SK-N-SH (cell line): ENCODE measurements at regions not wholly inside any gene's neighbourhood (a gene's known extent, or its start where the extent isn't known, plus 50 kb on each side); places are given as distances from the start of the nearest gene placed in this dataset.

ENCODE experiments used
- CTCF ChIA-PET: fragments of 300-600, 350-600 bp; formaldehyde crosslinking; extraction: SDS; loops from one replicate; lab custom pipeline; 2021; lab: Yijun Ruan, JAX
- POLR2A ChIA-PET: fragments of 350-600 bp; sonication (Branson Sonifier 250); formaldehyde crosslinking; extraction: SDS; loops from one replicate; lab custom pipeline; 2020; ENCODE audit warnings: antibody characterized with exemption, inconsistent platforms; lab: Yijun Ruan, JAX
- DNase-seq: peaks from one replicate; pipeline ENCODE4 v3.0.0; 2012
- H2AFZ ChIP-seq: fragments of 200-600 bp; sonication (generic); 2 replicates; pipeline ENCODE4 v1.8.1; 2016; ENCODE audit warnings: antibody characterized with exemption, mild to moderate bottlenecking, low read depth
- H3F3A ChIP-seq: fragments of 200-600 bp; sonication (generic); replicated peaks from 2 replicates; pipeline ENCODE3; 2016; ENCODE audit warnings: antibody characterized with exemption, mild to moderate bottlenecking; ENCODE audit not compliant: insufficient read depth
- H3K27ac ChIP-seq, 2 experiments: fragments of 200-500 bp in 1 of 2; fragments of 200-600 bp in 1 of 2; sonication (Bioruptor generic) in 1 of 2; sonication (generic), shearing (Covaris generic) in 1 of 2; 2 replicates each; pipeline versions ENCODE4 v1.5.1 to v1.6.1; 2014 to 2016; ENCODE audit warnings: low read depth in 2 of 2, inconsistent platforms in 1 of 2, low read length in 1 of 2, mild to moderate bottlenecking in 1 of 2, mixed read lengths in 1 of 2
- H3K27me3 ChIP-seq: fragments of 200-600 bp; sonication (generic), shearing (Covaris generic); 2 replicates; pipeline ENCODE4 v1.6.1; 2016; ENCODE audit warnings: mixed run types; ENCODE audit not compliant: insufficient read depth
- H3K36me3 ChIP-seq, 2 experiments: fragments of 200-500 bp in 1 of 2; fragments of 200-600 bp in 1 of 2; sonication (Bioruptor generic) in 1 of 2; sonication (generic) in 1 of 2; replicated peaks in 1 of 2; 2 replicates each; pipeline versions ENCODE3 to v1.5.1; 2014 to 2016; ENCODE audit warnings: low read length in 1 of 2, mild to moderate bottlenecking in 1 of 2; ENCODE audit not compliant: insufficient read depth in 2 of 2, control insufficient read depth in 1 of 2
- H3K4me1 ChIP-seq, 2 experiments: fragments of 200-500 bp in 1 of 2; fragments of 200-600 bp in 1 of 2; sonication (Bioruptor generic) in 1 of 2; sonication (generic), shearing (Covaris generic) in 1 of 2; 2 replicates each; pipeline versions ENCODE4 v1.5.1 to v1.6.1; 2014 to 2016; ENCODE audit warnings: low read depth in 1 of 2, low read length in 1 of 2, mixed run types in 1 of 2; ENCODE audit not compliant: insufficient read depth in 2 of 2, control insufficient read depth in 1 of 2
- H3K4me2 ChIP-seq: fragments of 200-600 bp; sonication (generic), shearing (Covaris generic); 2 replicates; pipeline ENCODE4 v1.6.1; 2017; ENCODE audit warnings: mixed run types
- H3K4me3 ChIP-seq, 2 experiments: fragments of 200-500 bp in 1 of 2; fragments of 200-600 bp in 1 of 2; sonication (Bioruptor generic) in 1 of 2; sonication (generic), shearing (Covaris generic) in 1 of 2; 2 replicates each; pipeline versions ENCODE4 v1.5.1 to v1.8.1; 2014 to 2016; ENCODE audit warnings: low read depth in 2 of 2, inconsistent platforms in 1 of 2, low read length in 1 of 2, mild to moderate bottlenecking in 1 of 2, mixed read lengths in 1 of 2, moderate library complexity in 1 of 2
- H3K79me2 ChIP-seq: fragments of 200-600 bp; sonication (generic); 2 replicates; pipeline ENCODE4 v1.8.1; 2017; ENCODE audit warnings: mild to moderate bottlenecking; ENCODE audit not compliant: insufficient read depth
- H3K9ac ChIP-seq: fragments of 200-600 bp; sonication (generic); 2 replicates; pipeline ENCODE4 v1.6.1; 2017; ENCODE audit warnings: mixed run types
- H3K9me2 ChIP-seq: fragments of 200-600 bp; sonication (generic); 2 replicates; pipeline ENCODE4 v1.6.1; 2017; ENCODE audit warnings: mixed run types
- H3K9me3 ChIP-seq: fragments of 200-600 bp; sonication (generic); 2 replicates; pipeline ENCODE4 v1.6.1; 2017; ENCODE audit warnings: mixed run types, mild to moderate bottlenecking, moderate library complexity
- H4K20me1 ChIP-seq: fragments of 200-600 bp; sonication (generic); 2 replicates; pipeline ENCODE4 v1.6.1; 2017; ENCODE audit warnings: mild to moderate bottlenecking, mixed run types; ENCODE audit not compliant: insufficient read depth
- CHD2 ChIP-seq: fragments of 150-350 bp; IDR thresholded peaks from 2 replicates; pipeline ENCODE4 v1.6.1; 2018; ENCODE audit warnings: low read length; ENCODE audit not compliant: partially characterized antibody
- EP300 ChIP-seq, 2 experiments: IDR thresholded peaks; 2 replicates each; pipeline versions ENCODE4 v1.4.0 to v1.6.1; 2012; ENCODE audit warnings: borderline replicate concordance in 1 of 2, low read depth in 1 of 2, low read length in 1 of 2
- FOXM1 ChIP-seq: IDR thresholded peaks from 2 replicates; pipeline ENCODE4 v1.4.0; 2012; ENCODE audit warnings: low read depth, mild to moderate bottlenecking
- GABPA ChIP-seq: IDR thresholded peaks from 2 replicates; pipeline ENCODE4 v1.4.0; 2012; ENCODE audit warnings: low read depth, mild to moderate bottlenecking
- GATA2 ChIP-seq: sonication (generic); formaldehyde crosslinking; IDR thresholded peaks from 2 replicates; pipeline ENCODE4 v1.5.0; 2020; ENCODE audit warnings: mild to moderate bottlenecking, missing genetic modification reagents
- MAX ChIP-seq: IDR thresholded peaks from 2 replicates; pipeline ENCODE4 v1.4.0; 2012; ENCODE audit warnings: low read depth
- MEF2A ChIP-seq: IDR thresholded peaks from 2 replicates; pipeline ENCODE4 v1.4.0; 2012; ENCODE audit warnings: low read depth, borderline replicate concordance
- NFIC ChIP-seq: IDR thresholded peaks from 2 replicates; pipeline ENCODE4 v1.4.0; 2012; ENCODE audit warnings: borderline replicate concordance
- NRF1 ChIP-seq: IDR thresholded peaks from 2 replicates; pipeline ENCODE4 v1.6.1; 2012; ENCODE audit warnings: low read depth, mild to moderate bottlenecking, low read length
- PBX3 ChIP-seq: IDR thresholded peaks from 2 replicates; pipeline ENCODE4; 2012
- POLR2AphosphoS5 ChIP-seq: IDR thresholded peaks from 2 replicates; pipeline ENCODE4 v1.6.1; 2012; ENCODE audit warnings: low read depth, low read length
- RCOR1 ChIP-seq: fragments of 150-350 bp; IDR thresholded peaks from 2 replicates; pipeline ENCODE4 v1.6.1; 2017; ENCODE audit warnings: antibody characterized with exemption, low read length
- RFX5 ChIP-seq: IDR thresholded peaks from 2 replicates; pipeline ENCODE4 v1.6.1; 2012; ENCODE audit warnings: mild to moderate bottlenecking, improper control_type of control experiment, low read length
- RXRA ChIP-seq: IDR thresholded peaks from 2 replicates; pipeline ENCODE4 v1.4.0; 2012; ENCODE audit warnings: low read depth, mild to moderate bottlenecking, borderline replicate concordance
- TAF1 ChIP-seq: IDR thresholded peaks from 2 replicates; pipeline ENCODE4 v1.6.1; 2012; ENCODE audit warnings: low read depth, mild to moderate bottlenecking, low read length, moderate library complexity, borderline replicate concordance
- TCF12 ChIP-seq: IDR thresholded peaks from 2 replicates; pipeline ENCODE4 v1.4.0; 2012
- USF2 ChIP-seq: fragments of 150-350 bp; IDR thresholded peaks from 2 replicates; pipeline ENCODE4 v1.6.1; 2017; ENCODE audit warnings: antibody characterized with exemption, low read length, low read depth, borderline replicate concordance
- ZBTB33 ChIP-seq: IDR thresholded peaks from 2 replicates; pipeline ENCODE4 v1.4.0; 2012; ENCODE audit warnings: low read depth, borderline replicate concordance
- WGBS: methylation state at CpG from one replicate; pipeline ENCODE4 v1.1.6; 2017; ENCODE audit warnings: low lambda C conversion rate; 5-methylcytosine and 5-hydroxymethylcytosine counted together
- TF ChIP-seq, protein P1 (sequence below): IDR thresholded peaks from 2 replicates; pipeline ENCODE4 v1.4.0; 2012; ENCODE audit warnings: low read depth, borderline replicate concordance

DNA sequence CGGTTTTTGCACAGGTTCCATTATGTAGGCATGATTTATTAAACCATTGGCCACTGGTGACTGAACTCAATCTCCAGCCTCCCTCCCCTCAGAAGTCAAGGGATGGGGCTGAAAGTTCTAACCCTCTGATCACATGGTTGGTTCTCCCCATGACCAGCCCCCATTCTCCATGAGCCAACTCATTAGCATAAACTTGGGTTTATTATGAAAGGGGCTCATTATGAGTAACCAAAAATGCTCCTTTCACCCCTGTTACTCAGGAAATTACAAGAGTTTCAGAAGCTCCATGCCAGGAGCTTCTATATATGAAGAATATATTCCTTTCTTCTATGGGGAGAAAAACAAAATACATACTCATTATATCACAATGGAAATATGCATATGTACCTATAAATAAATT lies 555.3 kb downstream of the HS3ST4 start:
- TF ChIP-seq TCF12 (no peak), RXRA (no peak), MEF2A (no peak), GABPA (no peak), NRF1 (no peak), USF2 (no peak), PBX3 (no peak), CHD2 (no peak), MAX (no peak), ZBTB33 (no peak)
- no peaks in the 10 kb centered on the region for H3K4me1 ChIP-seq
- WGBS, result 0% methylated on average over 1 of the region's 1 CpG
- H3K79me2 ChIP-seq, result no peaks in the 10 kb centered on the region
- H2AFZ ChIP-seq, result no peak overlapping the region
- H3K27me3 ChIP-seq, result no peaks in the 10 kb centered on the region
- ChIA-PET POLR2A (no interaction called here), CTCF (no interaction called here)
- no peak overlapping the region for H3K9ac ChIP-seq
- H3K9me3 ChIP-seq, result no peaks in the 10 kb centered on the region; the same call in 1 of the 2 replicates
- H3K4me2 ChIP-seq, result no peak overlapping the region
- H3K9me2 ChIP-seq, result no peaks in the 10 kb centered on the region
- no peak for DNase-seq
- no peaks in the 10 kb centered on the region for H4K20me1 ChIP-seq
- no peaks in the 10 kb centered on the region for H3K36me3 ChIP-seq
- H3K27ac ChIP-seq, result no peak overlapping the region
- H3K4me3 ChIP-seq, result no peak overlapping the region
- no peaks in the 10 kb centered on the region for H3F3A ChIP-seq

GRCh38 chr16:26252598-26252997 lies 560.8 kb downstream of the HS3ST4 start:
- POLR2A ChIA-PET, result no interaction called here
- CTCF ChIA-PET, result no interaction called here
- Histone ChIP-seq H3K36me3 (no peaks in the 10 kb centered on the region), H3K9ac (no peak overlapping the region), H3K4me3 (no peak overlapping the region), H3K4me2 (no peak overlapping the region), H4K20me1 (no peaks in the 10 kb centered on the region), H3F3A (no peaks in the 10 kb centered on the region), H3K4me1 (no peaks in the 10 kb centered on the region)
- DNase-seq, result no peak
- WGBS, result 39% methylated on average over 4 of the region's 4 CpGs
- TF ChIP-seq, protein P1, sequence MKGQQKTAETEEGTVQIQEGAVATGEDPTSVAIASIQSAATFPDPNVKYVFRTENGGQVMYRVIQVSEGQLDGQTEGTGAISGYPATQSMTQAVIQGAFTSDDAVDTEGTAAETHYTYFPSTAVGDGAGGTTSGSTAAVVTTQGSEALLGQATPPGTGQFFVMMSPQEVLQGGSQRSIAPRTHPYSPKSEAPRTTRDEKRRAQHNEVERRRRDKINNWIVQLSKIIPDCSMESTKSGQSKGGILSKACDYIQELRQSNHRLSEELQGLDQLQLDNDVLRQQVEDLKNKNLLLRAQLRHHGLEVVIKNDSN, result no peak
- TF ChIP-seq CHD2, result no peak
- no peak for TF ChIP-seq RFX5
- no peak for TF ChIP-seq FOXM1
- no peak for TF ChIP-seq USF2
- no peak for TF ChIP-seq NFIC
- TF ChIP-seq POLR2AphosphoS5, result no peak
- TF ChIP-seq NRF1, result no peak
- no peak for TF ChIP-seq TAF1
- TF ChIP-seq EP300 (IDR thresholded peaks at IDR 0.05; ENCODE audit: borderline replicate concordance in 1 of 2, low read depth in 1 of 2, low read length in 1 of 2), result no peak
- TF ChIP-seq GATA2, result no peak
- TF ChIP-seq RCOR1, result no peak
- TF ChIP-seq, all 33 proteins: peak for 0
- no peak overlapping the region for H2AFZ ChIP-seq
- no peak overlapping the region for H3K27ac ChIP-seq
- H3K27me3 ChIP-seq, result no peaks in the 10 kb centered on the region
- no peaks in the 10 kb centered on the region; the same call in 1 of the 2 replicates for H3K9me3 ChIP-seq
- no peaks in the 10 kb centered on the region for H3K79me2 ChIP-seq
- H3K9me2 ChIP-seq, result no peaks in the 10 kb centered on the region; the same call in 1 of the 2 replicates
